IMR-90 (cell line): ENCODE measurements at regions not wholly inside any gene's neighbourhood (a gene's known extent, or its start where the extent isn't known, plus 50 kb on each side); places are given as distances from the start of the nearest gene placed in this dataset.

Experiments
- ATAC-seq: fragments of 200-7000 bp; cut with Tn5 transposase; 2 replicates; pipeline ENCODE4 v1.9.1; 2020; ENCODE audit warnings: low read depth, mild to moderate bottlenecking, moderate library complexity
- BruUV-seq: library from RNA; stranded (reverse); fragments of 400-500 nt; replicated peaks from 2 replicates; lab custom pipeline; 2021; lab: Mats Ljungman, UMichigan
- CTCF ChIA-PET: fragments of 300-600 bp; formaldehyde crosslinking; extraction: SDS; loops from one replicate; lab custom pipeline; 2021; ENCODE audit warnings: antibody characterized with exemption; lab: Yijun Ruan, JAX
- POLR2A ChIA-PET: fragments of 300-600 bp; sonication (Branson Sonifier 250); formaldehyde crosslinking; loops from one replicate; lab custom pipeline; 2022; ENCODE audit warnings: antibody characterized with exemption; ENCODE audit not compliant: unreplicated experiment; lab: Charles Lee
- DNase-seq: peaks from one replicate; pipeline ENCODE4 v3.0.0; 2013
- H2AFZ ChIP-seq: replicated peaks from 2 replicates; pipeline ENCODE3; 2013; ENCODE audit warnings: low read length, mild to moderate bottlenecking; ENCODE audit not compliant: poor library complexity
- H2AK5ac ChIP-seq: 2 replicates; pipeline ENCODE4 v1.6.1; 2013; ENCODE audit warnings: low read depth, low read length, inconsistent platforms
- H2AK9ac ChIP-seq: replicated peaks from 2 replicates; pipeline ENCODE3; 2013; ENCODE audit warnings: mild to moderate bottlenecking, low read depth, low read length, moderate library complexity; ENCODE audit not compliant: poor library complexity
- H2BK120ac ChIP-seq: 2 replicates; pipeline ENCODE4 v1.6.1; 2013; ENCODE audit warnings: low read depth, low read length, inconsistent platforms
- H2BK15ac ChIP-seq: 3 replicates; pipeline ENCODE4 v1.6.1; 2013; ENCODE audit warnings: low read depth, low read length, inconsistent platforms
- H2BK20ac ChIP-seq: 2 replicates; pipeline ENCODE4 v1.6.1; 2013; ENCODE audit warnings: low read depth, mild to moderate bottlenecking, inconsistent platforms, low read length, moderate library complexity
- H2BK5ac ChIP-seq: 2 replicates; pipeline ENCODE4 v1.6.1; 2013; ENCODE audit warnings: mild to moderate bottlenecking, low read depth, low read length, inconsistent platforms; ENCODE audit not compliant: poor library complexity, severe bottlenecking
- H3K14ac ChIP-seq: replicated peaks from 2 replicates; pipeline ENCODE4 v1.6.1; 2013; ENCODE audit warnings: low read depth, low read length, inconsistent platforms
- H3K18ac ChIP-seq: 2 replicates; pipeline ENCODE4 v1.6.1; 2013; ENCODE audit warnings: low read depth, low read length, control low read depth
- H3K23ac ChIP-seq: 2 replicates; pipeline ENCODE4 v1.6.1; 2013; ENCODE audit warnings: low read depth, low read length, inconsistent platforms
- H3K27ac ChIP-seq: 2 replicates; pipeline ENCODE4 v1.5.1; 2013; ENCODE audit warnings: mild to moderate bottlenecking, control low read depth, low read length; ENCODE audit not compliant: insufficient read depth
- H3K27me3 ChIP-seq: 2 replicates; pipeline ENCODE4 v1.6.1; 2013; ENCODE audit warnings: low read length; ENCODE audit not compliant: control insufficient read depth, insufficient read depth
- H3K36me3 ChIP-seq: 2 replicates; pipeline ENCODE4 v1.6.1; 2013; ENCODE audit warnings: low read length, mixed read lengths; ENCODE audit not compliant: control insufficient read depth, insufficient read depth
- H3K4ac ChIP-seq: 2 replicates; pipeline ENCODE4 v1.6.1; 2013; ENCODE audit warnings: low read depth, low read length, inconsistent platforms
- H3K4me1 ChIP-seq: 2 replicates; pipeline ENCODE4 v1.6.1; 2013; ENCODE audit warnings: low read length, mixed read lengths; ENCODE audit not compliant: control insufficient read depth, insufficient read depth
- H3K4me2 ChIP-seq: 2 replicates; pipeline ENCODE4 v1.6.1; 2013; ENCODE audit warnings: low read depth, mild to moderate bottlenecking, control low read depth, low read length, moderate library complexity
- H3K4me3 ChIP-seq: 2 replicates; pipeline ENCODE4 v1.5.1; 2013; ENCODE audit warnings: low read depth, mild to moderate bottlenecking, control low read depth, low read length, moderate library complexity; ENCODE audit not compliant: insufficient read depth
- H3K56ac ChIP-seq: 2 replicates; pipeline ENCODE4 v1.6.1; 2013; ENCODE audit warnings: low read length, inconsistent platforms; ENCODE audit not compliant: insufficient read depth; ENCODE audit errors: extremely low read depth
- H3K79me1 ChIP-seq, 2 experiments: 2 replicates each; pipeline ENCODE4 v1.6.1; 2013; ENCODE audit warnings: low read length in 2 of 2, inconsistent platforms in 1 of 2, low read depth in 1 of 2
- H3K9ac ChIP-seq: 2 replicates; pipeline ENCODE4 v1.6.1; 2013; ENCODE audit warnings: low read depth, low read length, control low read depth
- H3K9me1 ChIP-seq: 2 replicates; pipeline ENCODE4 v1.6.1; 2013; ENCODE audit warnings: low read length, inconsistent platforms; ENCODE audit not compliant: insufficient read depth
- H3K9me3 ChIP-seq: 2 replicates; pipeline ENCODE4 v1.6.1; 2013; ENCODE audit warnings: low read length; ENCODE audit not compliant: control insufficient read depth, insufficient read depth
- H4K20me1 ChIP-seq: 2 replicates; pipeline ENCODE4 v1.6.1; 2013; ENCODE audit warnings: low read length, inconsistent platforms; ENCODE audit not compliant: insufficient read depth
- H4K5ac ChIP-seq: 2 replicates; pipeline ENCODE4 v1.6.1; 2013; ENCODE audit warnings: mild to moderate bottlenecking, low read depth, low read length, control low read depth
- H4K8ac ChIP-seq, 2 experiments: 2 replicates each; pipeline ENCODE4 v1.6.1; 2013; ENCODE audit warnings: low read depth in 2 of 2, low read length in 2 of 2, control low read depth in 1 of 2, inconsistent platforms in 1 of 2
- H4K91ac ChIP-seq: 2 replicates; pipeline ENCODE4 v1.6.1; 2013; ENCODE audit warnings: low read depth, low read length, inconsistent platforms; ENCODE audit not compliant: insufficient read depth
- BHLHE40 ChIP-seq: fragments of 150-350 bp; IDR thresholded peaks from 2 replicates; pipeline ENCODE4 v1.6.1; 2016; ENCODE audit warnings: mild to moderate bottlenecking, low read depth, low read length
- CEBPB ChIP-seq: IDR thresholded peaks from 2 replicates; pipeline ENCODE4 v1.6.1; 2012; ENCODE audit warnings: low read depth, low read length, improper control_type of control experiment
- CHD1 ChIP-seq: IDR thresholded peaks from 2 replicates; pipeline ENCODE4 v1.6.1; 2012; ENCODE audit warnings: low read depth, low read length, improper control_type of control experiment
- FOS ChIP-seq: fragments of 150-350 bp; IDR thresholded peaks from 2 replicates; pipeline ENCODE4 v1.6.1; 2016; ENCODE audit warnings: low read depth, low read length
- MAFK ChIP-seq: IDR thresholded peaks from 2 replicates; pipeline ENCODE4 v1.6.1; 2012; ENCODE audit warnings: low read depth, low read length, improper control_type of control experiment
- MAZ ChIP-seq: IDR thresholded peaks from 2 replicates; pipeline ENCODE4 v1.6.1; 2012; ENCODE audit warnings: low read depth, mild to moderate bottlenecking, low read length, improper control_type of control experiment, moderate library complexity, borderline replicate concordance
- MXI1 ChIP-seq: IDR thresholded peaks from 2 replicates; pipeline ENCODE4 v1.6.1; 2012; ENCODE audit warnings: low read depth, mild to moderate bottlenecking, low read length, moderate library complexity, borderline replicate concordance
- NFE2L2 ChIP-seq: fragments of 150-350 bp; IDR thresholded peaks from 2 replicates; pipeline ENCODE4 v1.6.1; 2016; ENCODE audit warnings: low read depth, mild to moderate bottlenecking, low read length
- POLR2A ChIP-seq: IDR thresholded peaks from 2 replicates; pipeline ENCODE4 v1.6.1; 2012; ENCODE audit warnings: mild to moderate bottlenecking, low read depth, low read length
- RAD21 ChIP-seq: IDR thresholded peaks from 2 replicates; pipeline ENCODE4 v1.6.1; 2012; ENCODE audit warnings: low read length, improper control_type of control experiment
- RCOR1 ChIP-seq: IDR thresholded peaks from 2 replicates; pipeline ENCODE4 v1.6.1; 2012; ENCODE audit warnings: mild to moderate bottlenecking, low read length, improper control_type of control experiment; ENCODE audit not compliant: insufficient replicate concordance
- RFX5 ChIP-seq: IDR thresholded peaks from 2 replicates; pipeline ENCODE4 v1.8.0; 2012; ENCODE audit warnings: low read depth, mild to moderate bottlenecking, low read length, moderate library complexity
- SMC3 ChIP-seq: fragments of 150-350 bp; IDR thresholded peaks from 2 replicates; pipeline ENCODE4 v1.6.1; 2016; ENCODE audit warnings: low read depth, mild to moderate bottlenecking, antibody characterized with exemption, low read length, moderate library complexity
- USF2 ChIP-seq: fragments of 150-350 bp; IDR thresholded peaks from 2 replicates; pipeline ENCODE4 v1.6.1; 2017; ENCODE audit warnings: mild to moderate bottlenecking, antibody characterized with exemption, low read length, low read depth
- WGBS, 2 experiments: methylation state at CpG; one replicate each; pipeline versions ENCODE4 v1.1.5 to v1.1.7; 2013; ENCODE audit warnings: missing lambda C conversion rate in 2 of 2; ENCODE audit not compliant: insufficient read length in 1 of 2; ENCODE audit errors: extremely low coverage in 2 of 2; 5-methylcytosine and 5-hydroxymethylcytosine counted together
- dilution Hi-C: fragments of 300-500 bp; cut with HindIII; formaldehyde crosslinking; loops from one replicate; pipeline ENCODE4 v1.14.3; 2018; ENCODE audit warnings: low sequenced_read_pairs; ENCODE audit not compliant: unreplicated experiment
- in situ Hi-C: fragments of 300-500 bp; cut with MboI; formaldehyde crosslinking; loops from 3 replicates; pipeline ENCODE4 v1.14.3; 2019; ENCODE audit warnings: low sequenced_read_pairs, inconsistent platforms, mixed read lengths
- intact Hi-C: fragments of 100-400 bp; cut with micrococcal nuclease; formaldehyde crosslinking; loops from 2 replicates; pipeline ENCODE4 v1.10.0; 2022
- TF ChIP-seq, protein P1 (sequence below): conservative IDR thresholded peaks from 2 replicates; pipeline ENCODE4 v1.5.1; 2012; ENCODE audit warnings: mild to moderate bottlenecking, low read depth, low read length, improper control_type of control experiment
- TF ChIP-seq, protein P2 (sequence below): fragments of 150-350 bp; IDR thresholded peaks from 2 replicates; pipeline ENCODE4 v1.6.1; 2016; ENCODE audit warnings: low read depth, mild to moderate bottlenecking, low read length, moderate library complexity, borderline replicate concordance

DNA sequence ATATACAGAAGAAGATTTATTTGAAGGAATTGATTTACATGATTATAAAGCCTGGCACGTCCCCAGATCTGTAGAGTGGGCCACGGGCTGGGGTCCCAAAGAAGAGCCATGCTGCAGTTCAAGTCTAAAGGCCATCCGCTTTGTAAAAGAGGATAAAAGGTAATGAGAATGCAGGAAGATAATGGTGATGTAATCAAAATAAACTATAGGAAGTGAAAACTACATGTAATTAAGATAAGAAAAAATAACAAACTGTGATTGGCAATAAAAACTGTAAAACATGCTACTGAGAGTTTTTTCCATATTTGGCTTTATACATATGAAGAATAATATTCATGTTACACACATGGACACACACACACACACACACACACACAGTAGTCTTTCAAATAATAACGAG, 59.0 kb upstream of the TMEFF2 start:
- Histone ChIP-seq H3K56ac (no peak overlapping the region), H3K27ac (no peak overlapping the region), H2AK5ac (no peak overlapping the region), H4K5ac (no peak overlapping the region), H3K9me1 (no peaks in the 10 kb centered on the region), H3K79me1 (no peaks in the 10 kb centered on the region), H3K9me3 (no peaks in the 10 kb centered on the region), H2BK20ac (no peak overlapping the region), H3K4ac (no peak overlapping the region), H3K18ac (no peak overlapping the region), H2BK120ac (no peak overlapping the region), H3K4me2 (no peak overlapping the region), H2AFZ (no peak overlapping the region), H3K36me3 (no peaks in the 10 kb centered on the region), H4K8ac (no peak overlapping the region), H3K14ac (no peak overlapping the region), H3K4me1 (no peaks in the 10 kb centered on the region), H2BK15ac (no peak overlapping the region), H4K20me1 (no peaks in the 10 kb centered on the region), H2BK5ac (no peak overlapping the region), H3K23ac (no peak overlapping the region), H3K9ac (no peak overlapping the region), H3K27me3 (no peaks in the 10 kb centered on the region), H2AK9ac (no peak overlapping the region), H4K91ac (no peak overlapping the region), H3K4me3 (no peak overlapping the region)
- ChIA-PET POLR2A (no interaction called here), CTCF (no interaction called here)
- dilution Hi-C loops (no loop called here), intact Hi-C loops (no loop called here), in situ Hi-C loops (no loop called here)
- BruUV-seq: no TSS peak
- ATAC-seq: no peak
- TF ChIP-seq MXI1: no peak
- TF ChIP-seq SMC3: no peak
- TF ChIP-seq, protein P1, sequence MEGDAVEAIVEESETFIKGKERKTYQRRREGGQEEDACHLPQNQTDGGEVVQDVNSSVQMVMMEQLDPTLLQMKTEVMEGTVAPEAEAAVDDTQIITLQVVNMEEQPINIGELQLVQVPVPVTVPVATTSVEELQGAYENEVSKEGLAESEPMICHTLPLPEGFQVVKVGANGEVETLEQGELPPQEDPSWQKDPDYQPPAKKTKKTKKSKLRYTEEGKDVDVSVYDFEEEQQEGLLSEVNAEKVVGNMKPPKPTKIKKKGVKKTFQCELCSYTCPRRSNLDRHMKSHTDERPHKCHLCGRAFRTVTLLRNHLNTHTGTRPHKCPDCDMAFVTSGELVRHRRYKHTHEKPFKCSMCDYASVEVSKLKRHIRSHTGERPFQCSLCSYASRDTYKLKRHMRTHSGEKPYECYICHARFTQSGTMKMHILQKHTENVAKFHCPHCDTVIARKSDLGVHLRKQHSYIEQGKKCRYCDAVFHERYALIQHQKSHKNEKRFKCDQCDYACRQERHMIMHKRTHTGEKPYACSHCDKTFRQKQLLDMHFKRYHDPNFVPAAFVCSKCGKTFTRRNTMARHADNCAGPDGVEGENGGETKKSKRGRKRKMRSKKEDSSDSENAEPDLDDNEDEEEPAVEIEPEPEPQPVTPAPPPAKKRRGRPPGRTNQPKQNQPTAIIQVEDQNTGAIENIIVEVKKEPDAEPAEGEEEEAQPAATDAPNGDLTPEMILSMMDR: no peak
- no peak for TF ChIP-seq NFE2L2
- no peak for TF ChIP-seq RAD21
- TF ChIP-seq RFX5: no peak
- TF ChIP-seq USF2: no peak
- no peak for TF ChIP-seq MAFK
- no peak for TF ChIP-seq POLR2A
- no peak for TF ChIP-seq RCOR1
- no peak for TF ChIP-seq CEBPB
- no peak for TF ChIP-seq FOS
- no peak for TF ChIP-seq BHLHE40
- TF ChIP-seq, protein P2, sequence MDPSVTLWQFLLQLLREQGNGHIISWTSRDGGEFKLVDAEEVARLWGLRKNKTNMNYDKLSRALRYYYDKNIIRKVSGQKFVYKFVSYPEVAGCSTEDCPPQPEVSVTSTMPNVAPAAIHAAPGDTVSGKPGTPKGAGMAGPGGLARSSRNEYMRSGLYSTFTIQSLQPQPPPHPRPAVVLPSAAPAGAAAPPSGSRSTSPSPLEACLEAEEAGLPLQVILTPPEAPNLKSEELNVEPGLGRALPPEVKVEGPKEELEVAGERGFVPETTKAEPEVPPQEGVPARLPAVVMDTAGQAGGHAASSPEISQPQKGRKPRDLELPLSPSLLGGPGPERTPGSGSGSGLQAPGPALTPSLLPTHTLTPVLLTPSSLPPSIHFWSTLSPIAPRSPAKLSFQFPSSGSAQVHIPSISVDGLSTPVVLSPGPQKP: no peak
- no peak for TF ChIP-seq MAZ
- TF ChIP-seq CHD1: no peak
- DNase-seq: no peak
- no CpG with 5 or more reads among the region's 4 CpGs for WGBS, 2 experiments
